ENCODE measurements at regions not wholly inside any gene's neighbourhood (a gene's known extent, or its start where the extent isn't known, plus 50 kb on each side); places are given as distances from the start of the nearest gene placed in this dataset.

- DNase-seq, result no peak
These were observed 106.0 kb downstream of the PALM2AKAP2 start for GRCh38 chr9:109886041-109886440.

GRCh38 chr9:109886617-109887016 lies 106.6 kb downstream of the PALM2AKAP2 start:
- DNase-seq, result no peak

- no peak for DNase-seq
These were observed 107.1 kb downstream of the PALM2AKAP2 start for GRCh38 chr9:109887079-109887478.

- DNase-seq, result no peak
These were observed 108.7 kb downstream of the PALM2AKAP2 start for GRCh38 chr9:109888695-109889094.

- no peak for DNase-seq
These were observed 109.5 kb downstream of the PALM2AKAP2 start for GRCh38 chr9:109889456-109889855.

- DNase-seq, result no peak
These were observed 113.2 kb downstream of the PALM2AKAP2 start for GRCh38 chr9:109893241-109893640.

- no peak for DNase-seq
These were observed 114.5 kb downstream of the PALM2AKAP2 start for GRCh38 chr9:109894473-109894872.

GRCh38 chr9:109894921-109895758 lies 115.1 kb downstream of the PALM2AKAP2 start:
- DNase-seq, result no peak

GRCh38 chr9:109901201-109901600 lies 121.2 kb downstream of the PALM2AKAP2 start:
- DNase-seq, result no peak

- no peak for DNase-seq
These were observed 123.6 kb downstream of the PALM2AKAP2 start for GRCh38 chr9:109903515-109904138.

- no peak for DNase-seq
These were observed 124.7 kb downstream of the PALM2AKAP2 start for GRCh38 chr9:109904666-109905065.

GRCh38 chr9:109905472-109905871 lies 125.5 kb downstream of the PALM2AKAP2 start:
- no peak for DNase-seq

GRCh38 chr9:109906766-109907382 lies 126.9 kb downstream of the PALM2AKAP2 start:
- DNase-seq, result no peak

GRCh38 chr9:109907400-109907799 lies 127.4 kb downstream of the PALM2AKAP2 start:
- no peak for DNase-seq

GRCh38 chr9:109907810-109908458 lies 127.9 kb downstream of the PALM2AKAP2 start:
- no peak for DNase-seq

GRCh38 chr9:109908459-109909390 lies 128.7 kb downstream of the PALM2AKAP2 start:
- DNase-seq, result no peak

- DNase-seq, result no peak
These were observed 130.9 kb downstream of the PALM2AKAP2 start for GRCh38 chr9:109910671-109911518.

GRCh38 chr9:109912082-109912582 lies 132.1 kb downstream of the PALM2AKAP2 start:
- no peak for DNase-seq

GRCh38 chr9:109912726-109913460 lies 132.9 kb downstream of the PALM2AKAP2 start:
- DNase-seq, result no peak

- DNase-seq, result no peak
These were observed 133.4 kb downstream of the PALM2AKAP2 start for GRCh38 chr9:109913461-109913810.
